ENCODE measurements at regions not wholly inside any gene's neighbourhood (a gene's known extent, or its start where the extent isn't known, plus 50 kb on each side); places are given as distances from the start of the nearest gene placed in this dataset.

DNA sequence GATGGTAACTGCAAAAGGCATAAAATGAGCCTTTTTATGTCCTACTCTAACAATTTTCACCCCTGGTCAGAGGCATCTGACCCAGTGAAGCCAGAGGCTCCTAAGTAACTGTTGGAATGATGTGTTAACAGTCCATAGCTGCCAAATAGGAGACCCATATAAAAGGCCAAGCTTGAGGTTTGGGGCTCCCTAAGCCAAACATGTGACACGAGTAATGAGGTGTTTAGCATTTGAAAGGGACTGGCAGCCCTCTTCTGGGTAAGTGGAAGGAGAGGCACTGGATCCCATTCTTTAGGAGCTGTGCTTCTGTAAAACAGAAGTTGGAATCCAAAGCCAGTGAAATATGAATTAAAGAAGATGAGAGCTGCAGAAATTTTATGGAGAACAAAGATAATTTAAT lies 100.6 kb upstream of the PNPLA4 start:
- no peak overlapping the region for H3K27ac ChIP-seq (ENCODE audit: low read depth, low read length)
- H3K27me3 ChIP-seq (ENCODE audit: control insufficient read depth, low read length) = no peaks in the 10 kb centered on the region
- no peaks in the 10 kb centered on the region for H3K4me1 ChIP-seq (ENCODE audit: control insufficient read depth, low read length)
- no peaks in the 10 kb centered on the region for H3K9me2 ChIP-seq (replicated peaks; ENCODE audit: control insufficient read depth, low read length)
- H3K9me3 ChIP-seq (ENCODE audit: control insufficient read depth, insufficient read depth, low read length) = no peaks in the 10 kb centered on the region
- no peak overlapping the region for H3K4me3 ChIP-seq (ENCODE audit: low read length)
- TF ChIP-seq, protein P1, sequence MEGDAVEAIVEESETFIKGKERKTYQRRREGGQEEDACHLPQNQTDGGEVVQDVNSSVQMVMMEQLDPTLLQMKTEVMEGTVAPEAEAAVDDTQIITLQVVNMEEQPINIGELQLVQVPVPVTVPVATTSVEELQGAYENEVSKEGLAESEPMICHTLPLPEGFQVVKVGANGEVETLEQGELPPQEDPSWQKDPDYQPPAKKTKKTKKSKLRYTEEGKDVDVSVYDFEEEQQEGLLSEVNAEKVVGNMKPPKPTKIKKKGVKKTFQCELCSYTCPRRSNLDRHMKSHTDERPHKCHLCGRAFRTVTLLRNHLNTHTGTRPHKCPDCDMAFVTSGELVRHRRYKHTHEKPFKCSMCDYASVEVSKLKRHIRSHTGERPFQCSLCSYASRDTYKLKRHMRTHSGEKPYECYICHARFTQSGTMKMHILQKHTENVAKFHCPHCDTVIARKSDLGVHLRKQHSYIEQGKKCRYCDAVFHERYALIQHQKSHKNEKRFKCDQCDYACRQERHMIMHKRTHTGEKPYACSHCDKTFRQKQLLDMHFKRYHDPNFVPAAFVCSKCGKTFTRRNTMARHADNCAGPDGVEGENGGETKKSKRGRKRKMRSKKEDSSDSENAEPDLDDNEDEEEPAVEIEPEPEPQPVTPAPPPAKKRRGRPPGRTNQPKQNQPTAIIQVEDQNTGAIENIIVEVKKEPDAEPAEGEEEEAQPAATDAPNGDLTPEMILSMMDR (IDR thresholded peaks at IDR 0.05; ENCODE audit: low read depth, low read length, poor library complexity, severe bottlenecking) = no peak
- TF ChIP-seq EZH2phosphoT487 (IDR thresholded peaks at IDR 0.05; ENCODE audit: borderline replicate concordance, low read length) = no peak
- H4K20me1 ChIP-seq (ENCODE audit: control insufficient read depth, insufficient read depth, low read depth, low read length) = no peaks in the 10 kb centered on the region
- H3K79me2 ChIP-seq (ENCODE audit: control insufficient read depth, low read length) = no peaks in the 10 kb centered on the region
- H3F3A ChIP-seq (ENCODE audit: control insufficient read depth, insufficient read depth) = no peaks in the 10 kb centered on the region
- H3K36me3 ChIP-seq (ENCODE audit: control insufficient read depth, low read length) = no peaks in the 10 kb centered on the region
- no peak overlapping the region for H3K4me2 ChIP-seq (ENCODE audit: low read length)

DNA sequence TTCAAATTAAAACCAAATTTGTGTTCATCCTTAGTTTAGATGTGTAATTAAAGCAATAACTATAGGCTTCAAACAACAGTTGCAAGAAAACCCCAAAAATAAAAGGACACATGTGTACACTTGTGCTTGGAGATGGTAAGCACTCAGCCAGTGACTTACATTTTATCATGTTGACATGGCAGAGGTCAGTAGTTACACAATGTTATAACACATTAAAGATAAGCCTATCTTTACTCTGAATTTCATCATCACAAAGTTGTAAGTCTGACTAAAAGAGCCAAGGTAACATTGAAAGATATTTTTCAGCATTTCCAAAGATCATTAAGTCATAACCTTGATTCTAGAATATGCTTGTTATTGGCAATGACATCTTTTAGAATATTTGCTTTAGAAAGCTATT lies 98.5 kb upstream of the PNPLA4 start:
- no peaks in the 10 kb centered on the region for H3K4me1 ChIP-seq (ENCODE audit: control insufficient read depth, low read length)
- H4K20me1 ChIP-seq (ENCODE audit: control insufficient read depth, insufficient read depth, low read depth, low read length) = no peaks in the 10 kb centered on the region
- no peaks in the 10 kb centered on the region for H3K27me3 ChIP-seq (ENCODE audit: control insufficient read depth, low read length)
- H3K36me3 ChIP-seq (ENCODE audit: control insufficient read depth, low read length) = no peaks in the 10 kb centered on the region
- no peaks in the 10 kb centered on the region for H3K9me2 ChIP-seq (replicated peaks; ENCODE audit: control insufficient read depth, low read length)
- no peaks in the 10 kb centered on the region for H3K9me3 ChIP-seq (ENCODE audit: control insufficient read depth, insufficient read depth, low read length)
- H3K4me2 ChIP-seq (ENCODE audit: low read length) = no peak overlapping the region
- H3K4me3 ChIP-seq (ENCODE audit: low read length) = no peak overlapping the region
- TF ChIP-seq, protein P1 (IDR thresholded peaks at IDR 0.05; ENCODE audit: low read depth, low read length, poor library complexity, severe bottlenecking) = no peak
- TF ChIP-seq EZH2phosphoT487 (IDR thresholded peaks at IDR 0.05; ENCODE audit: borderline replicate concordance, low read length) = no peak
- H3F3A ChIP-seq (ENCODE audit: control insufficient read depth, insufficient read depth) = no peaks in the 10 kb centered on the region
- no peak overlapping the region for H3K27ac ChIP-seq (ENCODE audit: low read depth, low read length)
- H3K79me2 ChIP-seq (ENCODE audit: control insufficient read depth, low read length) = no peaks in the 10 kb centered on the region

DNA sequence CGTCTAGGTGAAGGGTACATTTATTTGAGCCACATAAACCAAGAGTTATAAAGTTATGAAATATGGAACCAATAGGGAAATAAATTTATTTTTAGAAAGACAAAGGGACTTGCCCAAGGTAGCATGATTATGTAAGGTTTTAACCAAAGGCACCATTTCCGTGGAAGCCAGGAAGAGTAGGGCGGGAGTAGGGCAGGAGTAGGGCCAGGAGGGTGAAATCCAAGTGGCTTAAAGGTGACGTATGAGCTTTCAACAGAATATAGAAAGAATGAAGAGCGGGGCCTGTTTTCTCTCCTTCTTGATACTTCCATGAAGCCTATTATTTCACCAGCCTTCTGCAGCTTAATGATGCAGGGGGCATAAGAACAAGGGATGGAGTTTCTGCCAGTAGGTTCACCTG lies 91.7 kb upstream of the PNPLA4 start:
- Histone ChIP-seq H3K9me2 (replicated peaks; ENCODE audit: control insufficient read depth, low read length) (no peaks in the 10 kb centered on the region), H3K27ac (ENCODE audit: low read depth, low read length) (no peak overlapping the region), H3K4me1 (ENCODE audit: control insufficient read depth, low read length) (no peaks in the 10 kb centered on the region), H3K4me2 (ENCODE audit: low read length) (no peak overlapping the region), H3K9me3 (ENCODE audit: control insufficient read depth, insufficient read depth, low read length) (no peaks in the 10 kb centered on the region), H3K4me3 (ENCODE audit: low read length) (no peak overlapping the region), H4K20me1 (ENCODE audit: control insufficient read depth, insufficient read depth, low read depth, low read length) (no peaks in the 10 kb centered on the region), H3K36me3 (ENCODE audit: control insufficient read depth, low read length) (no peaks in the 10 kb centered on the region), H3K27me3 (ENCODE audit: control insufficient read depth, low read length) (no peaks in the 10 kb centered on the region), H3F3A (ENCODE audit: control insufficient read depth, insufficient read depth) (no peaks in the 10 kb centered on the region), H3K79me2 (ENCODE audit: control insufficient read depth, low read length) (no peaks in the 10 kb centered on the region)
- no peak for TF ChIP-seq EZH2phosphoT487 (IDR thresholded peaks at IDR 0.05; ENCODE audit: borderline replicate concordance, low read length)
- TF ChIP-seq, protein P1 (IDR thresholded peaks at IDR 0.05; ENCODE audit: low read depth, low read length, poor library complexity, severe bottlenecking) = no peak

DNA sequence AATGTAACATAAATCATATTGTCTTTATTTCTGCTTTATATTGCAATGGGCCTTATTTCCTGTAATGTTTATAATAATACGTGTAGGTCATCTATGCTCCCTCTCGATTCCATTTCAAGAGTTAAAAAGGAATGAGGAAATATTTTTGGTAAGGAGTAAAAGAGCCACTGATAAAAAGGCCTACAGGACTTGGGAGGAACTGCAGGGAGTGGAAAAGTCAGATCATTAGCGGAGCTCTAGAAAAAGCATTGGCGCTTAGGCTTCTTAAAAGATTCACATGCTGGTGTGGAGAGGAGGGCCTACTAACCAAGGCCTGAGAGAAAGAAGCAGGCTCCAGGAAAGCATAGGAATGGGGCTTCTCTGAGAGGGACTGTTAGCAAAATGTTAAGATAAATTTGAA lies 82.9 kb upstream of the PNPLA4 start:
- Histone ChIP-seq H3K27ac (ENCODE audit: low read depth, low read length) (no peak overlapping the region), H3K4me1 (ENCODE audit: control insufficient read depth, low read length) (no peaks in the 10 kb centered on the region), H3K79me2 (ENCODE audit: control insufficient read depth, low read length) (no peaks in the 10 kb centered on the region), H3K36me3 (ENCODE audit: control insufficient read depth, low read length) (no peaks in the 10 kb centered on the region), H4K20me1 (ENCODE audit: control insufficient read depth, insufficient read depth, low read depth, low read length) (no peaks in the 10 kb centered on the region), H3K4me3 (ENCODE audit: low read length) (no peak overlapping the region), H3F3A (ENCODE audit: control insufficient read depth, insufficient read depth) (no peaks in the 10 kb centered on the region), H3K4me2 (ENCODE audit: low read length) (no peak overlapping the region), H3K9me2 (replicated peaks; ENCODE audit: control insufficient read depth, low read length) (no peaks in the 10 kb centered on the region), H3K9me3 (ENCODE audit: control insufficient read depth, insufficient read depth, low read length) (no peaks in the 10 kb centered on the region), H3K27me3 (ENCODE audit: control insufficient read depth, low read length) (no peaks in the 10 kb centered on the region)
- TF ChIP-seq, protein P1 (IDR thresholded peaks at IDR 0.05; ENCODE audit: low read depth, low read length, poor library complexity, severe bottlenecking) = no peak
- TF ChIP-seq EZH2phosphoT487 (IDR thresholded peaks at IDR 0.05; ENCODE audit: borderline replicate concordance, low read length) = no peak
